PC-3 (cell line): ENCODE measurements at regions not wholly inside any gene's neighbourhood (a gene's known extent, or its start where the extent isn't known, plus 50 kb on each side); places are given as distances from the start of the nearest gene placed in this dataset.

Experiments used
- CTCF ChIP-seq: fragments of 300-600 bp; sonication (generic); conservative IDR thresholded peaks from 2 replicates; pipeline ENCODE4 v1.5.1; 2017; ENCODE audit warnings: antibody characterized with exemption, low read depth, mild to moderate bottlenecking, low read length
- EZH2 ChIP-seq: fragments of 300-600 bp; sonication (generic); IDR thresholded peaks from one replicate; pipeline ENCODE4 v1.6.1; 2017; ENCODE audit warnings: antibody characterized with exemption, mild to moderate bottlenecking, low read length; ENCODE audit not compliant: unreplicated experiment

GRCh38 chr11:109307366-109307765, 114.6 kb upstream of the C11orf87 start:
- TF ChIP-seq CTCF: no peak
- no peak for TF ChIP-seq EZH2
